ENCODE measurements at regions not wholly inside any gene's neighbourhood (a gene's known extent, or its start where the extent isn't known, plus 50 kb on each side); places are given as distances from the start of the nearest gene placed in this dataset.
"Not testable (repeated sequence)": the region's sequence is repeated elsewhere in the genome, so short reads cannot be mapped to it uniquely, and the experiment has no call there.

DNA sequence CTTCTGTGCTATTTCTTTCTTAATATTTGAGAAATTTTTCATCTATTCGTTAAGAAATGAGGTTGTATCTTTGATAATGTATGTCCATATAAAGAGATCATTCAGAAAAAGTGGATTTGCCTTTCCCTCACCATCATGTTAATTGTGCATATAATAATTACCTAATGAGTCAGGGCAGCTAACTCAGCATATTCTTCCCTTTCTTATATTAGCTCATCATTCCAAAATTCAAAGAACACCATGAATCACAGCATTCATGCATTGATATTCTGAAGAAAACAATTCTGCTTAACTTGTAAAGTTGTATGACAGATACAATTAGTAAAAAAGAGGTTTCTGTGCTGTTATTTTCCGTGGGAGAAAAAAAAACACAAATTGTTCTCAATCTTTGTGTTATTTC lies 630.6 kb downstream of the TLE1 start:
- DNase-seq, result no peak

GRCh38 chr9:81053298-81054025 lies 635.9 kb downstream of the TLE1 start:
- DNase-seq, result no peak

DNA sequence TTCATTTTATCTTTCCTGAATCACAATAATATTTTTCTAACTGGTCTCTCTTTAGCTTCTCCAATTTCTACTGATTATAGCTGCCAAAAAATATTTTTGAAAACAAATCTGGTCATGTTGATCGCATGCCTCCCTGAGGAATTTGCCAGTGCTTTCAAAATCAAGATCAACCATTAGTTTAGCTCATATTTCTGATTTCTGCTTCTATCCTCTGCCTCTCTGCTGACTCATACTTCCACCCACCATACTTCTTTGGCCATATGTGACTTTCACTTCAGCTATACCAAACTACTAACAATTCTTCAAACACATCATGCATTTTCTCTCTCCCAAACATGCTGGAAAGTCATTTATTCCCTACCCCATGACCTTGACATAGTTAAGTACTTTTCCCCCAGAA lies 636.5 kb downstream of the TLE1 start:
- DNase-seq, result no peak

DNA sequence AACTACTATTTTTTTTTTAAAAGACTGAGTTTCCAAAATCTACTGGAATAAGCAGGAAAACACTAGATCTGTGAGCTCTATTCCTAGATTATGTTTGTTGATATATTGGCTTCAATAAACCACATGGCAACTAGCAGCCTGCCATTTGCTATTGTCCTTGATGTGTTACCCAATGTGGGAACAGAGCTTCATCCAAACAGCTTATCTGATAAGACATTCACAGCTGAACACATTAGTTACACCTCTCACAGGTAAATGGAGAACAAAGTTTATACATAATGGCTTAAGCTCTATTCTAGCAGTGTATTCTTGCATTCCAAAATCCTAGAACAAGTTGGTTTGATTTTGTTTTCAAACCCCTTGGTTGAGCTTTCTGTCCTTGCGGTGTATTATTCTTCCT lies 642.1 kb downstream of the TLE1 start:
- DNase-seq, result no peak

DNA sequence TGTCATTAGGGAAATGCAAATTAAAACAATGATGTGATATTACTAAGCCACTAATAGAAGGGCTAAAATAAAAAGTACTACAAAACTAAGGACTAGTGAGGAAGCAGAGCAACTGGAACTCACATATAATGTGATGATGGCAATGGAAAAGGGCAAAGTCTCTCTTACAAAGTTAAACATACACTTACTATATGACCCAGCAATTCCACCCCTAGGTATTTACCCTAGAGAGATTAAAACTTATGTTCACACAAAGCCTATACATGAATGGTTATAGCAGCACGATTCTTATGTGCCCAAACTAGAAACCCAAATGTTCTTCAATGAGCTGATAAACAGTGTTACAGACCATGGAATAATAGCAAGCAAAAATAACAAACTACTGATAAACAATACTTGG lies 643.7 kb downstream of the TLE1 start:
- DNase-seq, result no peak

- no peak for DNase-seq
These were observed 651.5 kb downstream of the TLE1 start for GRCh38 chr9:81037889-81038288.

GRCh38 chr9:81035601-81036000 lies 653.7 kb downstream of the TLE1 start:
- DNase-seq, result no peak

DNA sequence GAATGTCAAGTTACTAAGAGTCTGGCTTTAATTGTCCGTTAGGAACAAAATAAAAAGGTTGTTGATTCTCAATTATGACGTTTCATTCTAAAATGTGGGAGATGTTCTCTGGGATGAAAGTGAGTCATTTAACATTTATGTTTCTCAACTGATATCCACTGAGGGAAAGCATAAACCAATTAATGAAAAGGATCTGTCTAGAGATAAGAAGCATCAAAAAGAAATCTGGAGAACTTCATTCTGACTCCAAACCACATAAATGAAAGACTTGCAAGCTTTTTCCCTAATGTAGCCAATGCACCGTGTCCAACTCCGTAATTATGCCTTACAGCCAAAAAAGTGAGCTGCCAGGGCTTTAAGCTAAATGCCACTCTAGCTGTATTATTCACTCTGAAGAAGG lies 654.2 kb downstream of the TLE1 start:
- DNase-seq, result no peak

DNA sequence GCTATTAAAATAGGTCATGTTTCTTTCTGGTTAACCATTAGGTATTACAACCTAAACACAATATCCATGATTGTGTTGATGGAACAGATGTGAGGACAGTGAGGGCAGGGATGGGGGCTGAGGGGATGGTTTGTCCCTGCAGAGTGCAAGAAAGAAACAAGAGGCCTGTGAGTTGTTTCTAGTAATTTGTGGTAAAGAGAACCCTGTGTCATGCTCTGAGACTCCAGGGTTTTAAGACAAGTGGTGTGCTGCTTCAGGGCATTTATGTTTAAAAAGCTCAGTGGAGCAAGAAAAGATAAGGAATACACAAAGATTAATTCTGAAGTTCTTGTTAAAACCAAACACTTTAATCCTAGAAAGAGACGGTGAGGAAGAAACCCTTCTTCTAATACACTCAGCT lies 656.5 kb downstream of the TLE1 start:
- DNase-seq, result no peak

DNA sequence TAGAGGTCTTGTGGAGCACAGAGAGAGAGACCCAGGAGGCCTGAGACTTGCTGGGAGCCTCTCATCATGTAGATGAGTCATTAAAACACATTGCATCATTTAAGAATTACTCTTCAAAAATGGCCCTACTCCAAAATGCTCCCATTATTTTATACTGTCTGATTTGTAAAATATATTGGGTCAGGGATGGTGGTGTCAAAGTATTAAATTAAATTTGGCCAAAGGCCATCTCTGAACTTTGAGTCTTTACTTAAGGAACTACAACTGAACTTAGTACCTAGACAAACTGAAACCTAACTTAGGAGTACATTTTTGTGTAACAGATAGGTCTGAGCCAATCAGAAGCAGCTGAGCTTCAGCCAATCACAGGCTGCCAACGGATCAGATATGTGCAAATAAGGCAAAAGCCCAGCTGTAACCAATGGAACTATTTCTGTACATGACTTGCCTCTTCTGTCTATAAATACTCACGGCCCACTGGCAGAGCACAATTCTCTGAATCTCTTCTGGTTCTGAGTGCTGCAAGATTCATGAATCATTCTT lies 657.2 kb downstream of the TLE1 start:
- DNase-seq, result no peak

DNA sequence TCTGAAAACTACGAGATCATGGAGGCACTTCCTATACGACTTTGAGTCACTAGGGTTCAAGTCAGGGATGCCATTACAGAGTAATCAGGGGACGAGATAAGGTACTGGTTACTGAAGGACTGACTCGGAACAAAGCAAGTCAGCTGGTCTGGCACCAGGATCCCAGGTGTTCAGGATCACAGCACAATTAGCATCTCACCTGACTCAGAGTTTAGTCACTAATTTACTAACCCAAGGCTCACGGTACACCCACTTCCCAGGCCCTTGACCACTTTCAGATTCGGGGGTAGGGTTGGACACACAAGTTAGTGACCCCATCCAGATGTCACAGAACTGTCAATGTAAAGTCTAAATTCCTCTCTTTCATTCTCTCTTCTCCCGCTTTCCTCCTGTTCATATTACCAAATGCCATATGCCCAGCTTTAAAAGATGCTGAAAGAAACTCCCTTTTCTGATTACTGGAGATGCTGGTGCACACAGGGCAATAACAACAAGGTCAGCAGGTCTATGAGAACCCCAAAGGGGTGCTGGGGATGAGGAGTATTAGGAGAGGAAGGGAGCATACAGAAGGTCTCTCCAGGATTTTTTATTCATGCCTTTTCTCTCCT lies 657.8 kb downstream of the TLE1 start:
- DNase-seq, result no peak

DNA sequence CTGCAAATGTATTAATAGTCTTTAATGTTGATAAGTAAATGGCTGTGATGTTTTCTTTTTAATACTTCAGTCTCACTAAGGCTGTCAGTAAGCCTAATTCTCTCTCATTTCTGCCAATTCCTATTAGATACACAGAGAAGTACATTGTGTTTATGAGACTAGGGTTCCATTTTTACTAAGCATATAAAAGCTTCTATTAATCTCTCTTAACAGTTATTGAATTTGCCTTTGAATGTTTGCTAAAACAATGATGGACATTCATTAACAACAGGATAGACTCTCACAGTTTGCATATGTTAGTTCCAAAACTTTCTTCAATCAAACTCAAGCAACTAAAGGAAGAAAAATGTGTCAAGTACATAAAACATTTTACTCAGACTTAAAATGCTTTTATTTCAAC lies 659.3 kb downstream of the TLE1 start:
- no peak for DNase-seq

- DNase-seq, result no peak
These were observed 660.8 kb downstream of the TLE1 start for GRCh38 chr9:81028504-81028903.

GRCh38 chr9:81022177-81022576 lies 667.2 kb downstream of the TLE1 start:
- DNase-seq, result no peak

GRCh38 chr9:81014945-81015344 lies 674.4 kb downstream of the TLE1 start:
- not testable (repeated sequence) for DNase-seq

DNA sequence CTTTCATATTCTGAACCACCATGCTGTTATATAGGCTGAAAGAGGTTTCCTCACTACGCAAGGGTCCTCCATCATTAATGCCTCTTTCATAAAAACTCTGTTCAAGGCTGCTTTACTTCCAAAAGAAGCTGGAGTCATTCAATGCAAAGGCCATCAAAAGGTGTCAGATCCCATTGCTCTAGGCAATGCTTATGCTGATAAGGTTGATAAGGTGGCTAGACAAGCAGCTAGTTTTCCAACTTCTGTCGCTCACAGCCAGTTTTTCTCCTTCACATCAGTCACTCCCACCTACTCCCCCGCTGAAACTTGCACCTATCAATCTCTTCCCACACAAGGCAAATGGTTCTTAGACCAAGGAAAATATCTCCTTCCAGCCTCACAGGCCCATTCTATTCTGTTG lies 676.2 kb downstream of the TLE1 start:
- not testable (repeated sequence) for DNase-seq

GRCh38 chr9:81002906-81003305 lies 686.4 kb downstream of the TLE1 start:
- no peak for DNase-seq

- peak in 1 of 2 experiments; percentile 0 for DNase-seq
These were observed 687.1 kb downstream of the TLE1 start for GRCh38 chr9:81002242-81002641.

- DNase-seq, result no peak
These were observed 693.6 kb downstream of the TLE1 start for GRCh38 chr9:80995759-80996158.

DNA sequence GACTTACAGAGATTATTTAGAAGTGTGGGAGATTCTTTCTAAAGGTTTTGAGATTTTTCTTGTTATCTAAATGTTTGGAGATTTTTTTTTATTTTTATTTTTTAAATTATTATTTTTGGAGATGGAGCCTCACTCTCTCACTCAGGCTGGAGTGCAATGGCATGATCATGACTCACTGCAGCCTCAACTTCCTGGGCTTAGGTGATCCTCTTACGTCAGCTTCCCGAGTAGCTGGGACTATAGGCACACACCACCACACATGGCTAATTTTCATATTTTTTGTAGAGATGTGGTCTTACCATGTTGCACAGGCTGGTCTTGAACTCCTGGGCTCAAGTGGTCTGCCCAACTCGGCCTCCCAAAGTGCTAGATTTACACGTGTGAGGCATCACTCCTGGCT lies 694.5 kb downstream of the TLE1 start:
- no peak for DNase-seq

GRCh38 chr9:80985595-80985994 lies 703.8 kb downstream of the TLE1 start:
- DNase-seq, result not testable (repeated sequence)

DNA sequence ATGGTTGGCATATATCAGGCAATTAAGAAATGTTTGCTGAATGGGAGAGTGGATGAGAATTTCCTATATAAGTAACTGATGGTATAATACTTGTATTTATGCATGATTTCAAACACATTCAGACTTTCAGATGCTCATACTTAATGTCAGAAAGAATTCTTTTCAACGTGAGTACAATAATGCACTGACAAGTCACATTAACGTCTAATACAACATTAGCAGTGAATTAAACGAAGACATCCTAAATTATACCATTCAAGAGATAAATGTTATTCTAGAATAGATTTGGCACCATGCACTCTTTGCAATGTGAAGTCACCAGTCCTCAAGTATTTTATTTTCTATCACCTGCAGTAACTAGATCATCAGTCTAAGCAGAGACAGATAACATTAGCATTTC lies 712.9 kb downstream of the TLE1 start:
- no peak for DNase-seq

DNA sequence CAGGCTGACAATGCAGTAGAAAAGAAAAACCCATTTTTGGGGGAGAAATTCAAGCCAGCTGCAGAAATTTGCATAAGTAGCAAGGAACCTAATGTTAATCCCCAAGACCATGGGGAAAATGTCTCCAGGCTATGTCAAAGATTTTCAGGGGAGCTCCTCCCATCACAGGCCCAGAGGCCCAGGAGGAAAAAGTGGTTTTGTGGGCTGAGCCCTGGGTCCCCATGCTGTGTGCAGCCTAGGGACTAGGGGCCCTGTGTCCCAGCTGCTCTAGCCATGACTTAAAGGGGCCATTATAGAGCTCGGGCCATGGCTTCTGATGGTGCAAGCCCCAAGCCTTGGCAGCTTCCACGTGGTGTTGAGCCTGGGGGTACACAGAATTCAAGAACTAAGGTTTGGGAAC lies 719.0 kb downstream of the TLE1 start:
- not testable (repeated sequence) for DNase-seq

DNA sequence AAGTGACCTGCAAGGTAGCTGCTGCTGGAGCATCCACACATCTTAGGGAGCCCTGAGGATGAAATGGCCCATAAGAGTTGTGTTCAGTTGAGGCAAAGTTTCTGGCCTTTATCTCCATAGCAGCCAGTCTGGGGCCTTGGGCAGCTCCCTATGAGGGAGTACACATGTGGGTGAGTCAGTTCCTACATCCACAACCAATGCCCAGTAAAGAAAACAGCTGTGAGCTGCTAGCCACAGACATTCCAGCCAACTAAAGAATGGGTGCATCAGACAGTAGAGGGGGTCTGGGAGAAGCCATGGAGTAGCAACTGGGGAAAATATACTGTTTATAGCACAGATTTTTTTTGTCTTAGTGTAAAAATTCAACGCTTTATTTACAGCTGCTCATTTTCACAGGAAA lies 720.7 kb downstream of the TLE1 start:
- DNase-seq, result no peak

DNA sequence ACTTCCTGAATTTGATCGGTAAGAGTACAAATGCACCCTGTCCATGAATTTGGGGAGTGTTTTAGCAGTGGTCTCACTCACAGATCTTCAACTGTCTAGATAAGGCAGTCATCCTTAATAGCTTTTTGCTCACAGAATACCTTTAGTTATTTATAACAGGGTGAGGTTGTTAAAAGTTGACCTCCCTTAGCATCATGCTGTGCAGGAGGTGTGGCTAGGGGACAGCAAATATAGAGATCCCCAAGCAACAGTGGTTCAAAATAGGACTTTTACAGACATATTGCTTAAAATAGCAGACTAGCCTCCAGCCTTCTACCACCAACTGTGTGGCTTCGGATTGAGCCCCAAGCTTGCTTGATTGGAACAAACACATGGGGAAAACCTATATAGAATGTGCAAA lies 724.4 kb downstream of the TLE1 start:
- DNase-seq, result no peak
